HG03135 (cell line): ENCODE measurements at regions not wholly inside any gene's neighbourhood (a gene's known extent, or its start where the extent isn't known, plus 50 kb on each side); places are given as distances from the start of the nearest gene placed in this dataset.
"Not testable (repeated sequence)": the region's sequence is repeated elsewhere in the genome, so short reads cannot be mapped to it uniquely, and the experiment has no call there.

Experiments
- ATAC-seq: cut with Tn5 transposase; IDR thresholded peaks from one replicate; pipeline ENCODE4 v1.9.1; 2021; ENCODE audit warnings: mild to moderate bottlenecking, moderate library complexity; ENCODE audit not compliant: unreplicated experiment

GRCh38 chrX:3963980-3964379 is 250.5 kb upstream of the PRKX start:
- peak; percentile 74 for ATAC-seq

GRCh38 chrX:3962511-3963311 is 249.3 kb upstream of the PRKX start:
- ATAC-seq, result no peak

- ATAC-seq, result no peak
Measured at GRCh38 chrX:3960952-3961351, 247.5 kb upstream of the PRKX start.

GRCh38 chrX:3951859-3952258 is 238.4 kb upstream of the PRKX start:
- ATAC-seq, result no peak

DNA sequence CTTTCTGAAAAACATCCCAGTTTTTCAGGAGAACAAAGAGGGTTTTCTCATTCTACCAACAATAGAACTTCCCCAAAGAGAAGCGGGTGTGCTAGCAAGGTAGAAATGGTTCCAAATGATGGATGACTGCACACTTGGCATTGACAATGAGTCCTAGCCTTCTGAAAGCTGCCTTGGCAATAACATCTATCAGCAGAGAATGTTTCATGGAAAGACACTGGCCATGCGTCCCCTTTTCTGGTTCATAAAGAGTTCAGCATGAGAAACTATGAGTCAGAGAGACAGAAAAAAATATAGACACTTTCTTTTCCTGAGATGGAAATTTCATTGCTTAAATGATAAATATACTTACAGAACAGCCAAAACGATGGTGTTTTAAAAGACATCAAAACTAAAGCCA is 236.9 kb upstream of the PRKX start:
- no peak for ATAC-seq

DNA sequence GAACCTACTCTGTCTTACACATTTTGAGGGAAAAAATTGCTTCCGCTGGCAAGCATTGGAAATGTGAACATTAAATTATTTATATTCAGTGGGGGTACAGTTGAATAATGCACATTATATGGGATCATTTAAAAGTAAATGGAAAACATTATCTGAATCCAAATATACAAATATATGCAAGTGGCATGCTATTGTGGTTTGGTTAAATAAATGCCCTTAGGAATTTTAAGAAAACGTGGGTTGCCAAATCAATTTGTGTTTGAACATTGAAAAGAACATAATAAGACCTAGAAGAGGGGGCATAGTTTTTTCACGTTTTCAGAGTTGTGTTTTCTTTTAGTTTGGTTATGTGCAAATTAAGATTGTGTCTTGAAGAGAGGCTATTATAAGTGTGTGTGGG is 230.5 kb upstream of the PRKX start:
- no peak for ATAC-seq

DNA sequence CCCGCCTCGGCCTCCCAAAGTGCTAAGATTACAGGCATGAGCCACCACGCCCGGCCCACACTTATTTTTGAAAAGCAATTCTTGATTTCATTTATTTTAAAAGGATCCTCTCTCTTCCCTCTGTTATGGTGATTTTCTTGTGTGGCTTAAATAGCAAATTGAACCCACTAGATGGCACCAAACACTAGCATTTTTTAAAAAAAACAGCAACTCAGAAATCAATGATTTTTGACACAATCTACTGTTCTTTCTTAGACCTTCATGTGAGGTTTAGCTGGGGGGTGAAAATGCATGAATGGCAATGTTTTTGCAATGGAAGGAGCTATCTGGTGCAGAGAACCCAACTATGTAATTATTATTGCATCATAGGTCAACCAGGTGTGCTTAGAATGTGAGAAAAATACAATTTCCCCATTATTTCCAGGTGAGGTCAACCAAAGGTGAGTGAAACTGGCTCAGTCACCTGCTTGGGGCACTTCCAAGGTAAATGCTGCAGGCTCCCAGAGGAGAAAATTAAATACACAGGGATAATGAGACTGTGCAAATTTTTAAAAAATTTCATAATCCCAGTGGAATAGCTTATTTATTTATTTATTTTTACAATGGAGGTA is 226.7 kb upstream of the PRKX start:
- ATAC-seq, result no peak

GRCh38 chrX:3938587-3938986 is 225.1 kb upstream of the PRKX start:
- ATAC-seq, result no peak

DNA sequence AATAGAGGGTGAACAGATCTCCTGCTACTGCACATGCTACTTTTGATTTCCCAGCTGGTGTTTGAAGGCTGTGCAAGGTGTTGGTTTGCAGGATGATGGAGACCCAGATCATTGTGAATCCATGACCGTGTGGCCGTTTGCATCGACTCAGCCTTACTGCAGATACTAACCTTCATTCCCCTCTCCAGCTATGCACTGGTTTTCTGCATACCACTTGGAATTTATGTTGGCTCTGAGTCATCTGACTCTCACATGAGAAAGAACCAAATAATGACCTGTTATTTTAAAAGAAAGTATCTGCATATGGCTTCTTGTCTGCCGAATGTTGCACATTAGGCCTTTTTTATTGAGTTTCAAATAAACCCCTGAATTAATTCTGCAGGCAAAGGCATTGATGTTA is 221.7 kb upstream of the PRKX start:
- ATAC-seq, result not testable (repeated sequence)

- peak; percentile 99 for ATAC-seq
Measured at GRCh38 chrX:3920424-3921017, 207.1 kb upstream of the PRKX start.

GRCh38 chrX:3919668-3920423 is 206.4 kb upstream of the PRKX start:
- ATAC-seq, result peak; percentile 40

DNA sequence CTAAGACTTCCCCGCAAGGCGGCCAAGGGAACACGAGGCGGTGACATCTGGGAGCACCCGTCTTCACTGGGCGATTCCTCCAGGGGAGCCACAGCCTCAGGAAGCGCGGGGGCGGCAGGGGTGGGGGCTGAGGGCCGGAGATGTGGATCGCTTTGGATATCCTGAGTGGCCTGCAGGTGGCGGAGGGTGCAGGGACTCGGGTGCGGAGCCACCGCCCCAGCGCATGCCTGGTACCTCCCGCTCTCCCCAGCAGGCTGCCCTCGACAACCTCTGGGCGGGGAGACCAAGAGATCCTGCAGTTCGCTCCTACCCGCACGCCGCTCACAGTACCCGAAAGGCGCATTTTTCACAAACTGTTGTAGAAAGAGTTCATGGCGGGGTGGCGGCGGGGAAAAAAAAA is 201.4 kb upstream of the PRKX start:
- ATAC-seq, result not testable (repeated sequence)

GRCh38 chrX:3914059-3914458 is 200.6 kb upstream of the PRKX start:
- ATAC-seq, result not testable (repeated sequence)

GRCh38 chrX:3911012-3911411 is 197.6 kb upstream of the PRKX start:
- not testable (repeated sequence) for ATAC-seq

- not testable (repeated sequence) for ATAC-seq
Measured at GRCh38 chrX:3910611-3911010, 197.2 kb upstream of the PRKX start.

DNA sequence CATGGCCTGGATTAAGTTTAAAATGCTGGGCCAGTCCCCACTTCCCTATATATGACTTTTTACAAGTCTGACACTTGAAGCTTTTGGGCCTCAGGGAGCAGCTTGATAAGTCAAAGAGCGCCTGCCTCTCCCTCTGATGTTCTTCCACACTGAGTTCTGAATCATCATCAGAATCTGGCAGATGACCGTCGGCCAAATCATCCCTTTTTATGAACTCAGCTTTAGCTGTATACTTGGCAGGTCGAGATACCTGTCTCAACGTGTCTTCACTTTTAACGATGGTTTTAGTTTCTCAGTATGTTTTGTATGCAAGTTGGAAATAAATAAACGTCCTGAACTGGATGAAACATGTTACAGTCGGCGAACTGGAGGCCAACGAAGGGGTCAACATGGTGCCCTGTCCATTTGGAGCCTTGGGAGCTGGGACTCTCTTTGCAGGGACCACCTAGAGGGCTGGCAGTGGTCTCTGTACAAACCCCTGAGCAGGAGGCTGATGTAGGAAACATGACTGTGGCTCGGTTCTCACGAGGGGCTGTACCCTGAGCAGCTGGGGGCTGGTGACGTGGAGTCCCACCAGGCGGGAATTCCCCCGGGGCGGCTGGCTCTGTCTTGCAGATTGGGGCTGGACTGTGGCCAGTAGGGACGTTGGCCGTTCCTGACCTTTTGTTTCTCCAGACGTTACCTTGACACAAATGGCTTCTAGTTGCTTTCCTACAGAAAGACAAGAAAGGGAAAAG is 192.2 kb upstream of the PRKX start:
- not testable (repeated sequence) for ATAC-seq

DNA sequence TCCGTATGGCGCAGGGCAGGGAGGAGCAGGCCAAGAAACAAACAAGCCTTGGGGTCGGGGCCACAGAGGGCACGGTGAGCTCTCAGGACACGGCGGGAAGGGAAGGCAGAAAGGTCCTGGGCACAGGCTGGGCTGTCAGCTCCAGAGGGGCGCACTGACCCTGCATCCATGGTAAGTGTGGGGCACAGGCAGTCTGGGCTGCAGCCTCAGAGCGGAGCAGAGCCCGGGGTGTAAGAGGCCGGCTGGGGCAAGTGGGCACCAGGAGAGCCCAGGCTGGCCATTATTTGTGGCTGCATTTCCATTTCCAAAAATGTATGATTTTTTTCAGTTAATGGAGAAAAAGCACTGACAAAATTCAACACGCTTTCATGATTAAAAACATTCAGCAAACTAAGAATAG is 188.8 kb upstream of the PRKX start:
- not testable (repeated sequence) for ATAC-seq

- not testable (repeated sequence) for ATAC-seq
Measured at GRCh38 chrX:3896755-3897154, 183.3 kb upstream of the PRKX start.

DNA sequence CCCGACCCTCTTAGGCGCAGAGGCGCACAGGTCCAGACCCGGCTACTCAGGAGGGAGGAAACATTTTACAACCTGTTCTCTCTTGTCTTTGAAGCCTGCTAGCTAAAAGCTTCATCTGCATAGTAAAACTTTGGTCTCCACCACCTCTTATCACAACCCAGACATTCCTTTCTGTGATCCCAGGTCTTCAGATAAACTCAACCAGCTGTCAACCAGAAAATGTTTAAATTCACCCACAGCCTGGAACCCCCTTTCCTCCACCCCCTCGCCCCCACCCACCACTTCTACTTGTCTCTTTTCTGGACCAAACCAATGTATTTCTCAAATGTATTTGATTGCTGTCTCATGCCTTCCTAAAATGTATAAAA is 169.1 kb upstream of the PRKX start:
- ATAC-seq, result not testable (repeated sequence)

- peak; percentile 97 for ATAC-seq
Measured at GRCh38 chrX:3881898-3882552, 168.6 kb upstream of the PRKX start.
